ENCODE measurements at regions not wholly inside any gene's neighbourhood (a gene's known extent, or its start where the extent isn't known, plus 50 kb on each side); places are given as distances from the start of the nearest gene placed in this dataset.
A peak's percentile ranks its signal among the peaks of the same experiment; 100 is the strongest.
"Not testable (repeated sequence)": the region's sequence is repeated elsewhere in the genome, so short reads cannot be mapped to it uniquely, and the experiment has no call there.

DNA sequence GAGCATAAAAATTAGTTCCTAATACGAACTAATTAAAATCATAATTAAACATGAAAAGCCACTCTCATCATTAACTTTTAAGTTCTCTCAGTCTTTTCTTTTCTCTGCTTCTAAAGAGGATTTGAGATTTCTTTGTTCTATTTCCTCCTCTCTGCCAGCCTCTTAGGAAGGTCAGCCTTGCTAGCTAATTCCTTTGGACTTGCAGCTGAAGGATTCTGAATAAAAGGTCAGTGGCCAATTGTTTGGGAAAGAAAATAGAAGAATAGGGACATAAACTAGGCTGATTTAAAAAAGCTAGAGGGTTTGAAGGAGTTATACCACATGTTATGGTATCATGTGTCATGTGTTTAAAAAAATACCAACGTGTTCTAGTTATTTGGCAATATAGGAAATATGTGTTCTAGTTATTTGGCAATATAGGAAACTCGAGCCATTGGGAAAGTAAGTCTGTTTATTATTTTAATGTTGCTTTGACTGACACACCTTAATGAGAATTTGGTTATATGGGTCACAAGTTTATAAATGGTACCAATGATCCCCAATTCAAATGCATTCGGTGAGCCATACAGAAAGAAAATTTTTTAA lies 1668.7 kb upstream of the PCDH7 start:
- peak; percentile 52 for DNase-seq

DNA sequence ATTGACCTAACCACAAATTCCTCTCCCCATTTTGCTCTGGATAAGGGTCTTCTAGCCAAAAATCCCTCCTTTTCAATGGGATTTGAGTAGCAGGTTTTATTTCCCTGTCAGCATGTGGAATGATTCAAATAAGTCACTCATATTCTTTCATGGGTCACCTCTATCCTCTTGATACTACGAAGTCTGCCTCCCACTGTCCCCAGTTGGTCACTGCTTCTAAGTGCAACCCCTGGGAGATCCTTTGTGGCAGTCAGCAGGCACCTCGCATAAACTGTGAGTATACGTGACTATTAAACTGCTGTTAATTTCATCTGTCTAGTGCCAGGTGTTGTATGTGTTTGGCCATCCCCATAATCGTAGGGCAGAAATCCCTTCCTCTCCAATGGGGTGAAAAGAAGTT lies 1667.9 kb upstream of the PCDH7 start:
- DNase-seq = no peak

DNA sequence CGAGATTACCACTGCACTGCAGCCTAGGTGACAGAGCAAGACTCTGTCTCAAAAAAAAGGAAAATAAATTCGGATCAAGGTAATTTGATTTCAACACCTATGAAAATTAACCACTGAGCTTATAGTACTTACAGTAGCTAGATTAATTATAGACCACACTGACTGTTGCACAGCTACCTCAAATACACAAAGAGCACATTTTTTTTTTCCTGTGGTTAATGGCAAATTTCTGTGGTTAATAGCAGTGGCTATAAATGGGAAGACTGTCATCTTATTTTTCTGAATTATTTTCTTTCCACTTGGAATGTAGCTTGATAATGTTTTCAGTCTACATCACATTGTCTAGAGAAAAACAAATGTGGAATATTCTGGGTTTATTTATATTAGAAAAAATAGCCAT lies 1661.6 kb upstream of the PCDH7 start:
- DNase-seq = no peak

DNA sequence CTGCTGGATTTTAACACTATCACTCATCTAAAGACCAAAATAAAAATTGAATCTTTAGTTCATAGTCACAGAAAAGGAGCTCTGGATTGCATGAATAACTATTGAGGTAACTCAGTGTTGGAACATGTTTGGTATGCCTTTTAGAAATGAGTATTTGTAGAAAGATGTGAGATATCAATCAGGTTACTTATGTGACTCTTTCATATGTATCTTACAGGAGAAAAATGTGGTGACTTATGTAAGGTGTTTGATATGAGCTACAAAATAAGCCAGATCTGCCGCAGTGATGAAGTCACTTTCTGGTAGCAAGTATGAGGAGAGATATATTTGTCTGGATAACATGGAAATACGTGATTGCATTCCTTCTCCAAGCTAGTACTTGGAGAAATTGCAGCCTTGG lies 1653.3 kb upstream of the PCDH7 start:
- DNase-seq = no peak

DNA sequence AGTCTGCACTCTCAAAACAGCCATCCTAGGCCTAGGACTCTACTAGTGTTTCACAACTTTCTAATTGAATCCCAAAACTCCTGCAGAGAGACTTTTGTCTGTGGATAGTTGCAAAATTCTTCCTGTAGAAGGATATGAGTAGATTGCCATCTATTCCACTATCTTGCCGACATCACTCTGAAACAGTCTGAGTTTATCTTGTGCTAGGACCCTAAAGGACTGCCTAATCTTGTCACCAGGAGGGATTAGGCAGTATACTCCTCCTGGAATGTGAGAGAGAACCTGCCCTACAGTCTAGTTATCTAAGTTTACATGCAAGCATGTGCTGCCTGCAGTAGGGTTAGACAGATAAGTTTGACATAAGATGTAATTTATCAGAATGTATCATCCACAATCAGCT lies 1646.6 kb upstream of the PCDH7 start:
- DNase-seq = no peak

DNA sequence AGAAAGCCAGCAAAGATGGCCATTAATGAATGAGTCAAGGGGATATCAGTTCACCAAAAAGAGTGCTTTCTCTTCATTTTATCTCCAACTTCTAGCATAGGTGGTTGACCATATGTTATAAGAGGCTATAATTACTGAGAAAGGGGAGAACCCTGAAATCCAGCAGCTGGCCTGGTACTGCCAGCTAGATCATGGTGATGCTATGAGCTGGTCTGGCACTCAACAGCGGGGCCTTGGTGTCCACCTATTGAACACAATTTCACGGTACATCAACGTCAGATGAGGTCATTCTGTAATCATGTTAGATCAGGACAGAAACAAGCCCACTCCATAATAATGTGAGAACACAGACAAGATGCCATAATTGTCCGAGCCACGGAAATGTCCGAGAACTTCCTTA lies 1644.8 kb upstream of the PCDH7 start:
- no peak for DNase-seq

DNA sequence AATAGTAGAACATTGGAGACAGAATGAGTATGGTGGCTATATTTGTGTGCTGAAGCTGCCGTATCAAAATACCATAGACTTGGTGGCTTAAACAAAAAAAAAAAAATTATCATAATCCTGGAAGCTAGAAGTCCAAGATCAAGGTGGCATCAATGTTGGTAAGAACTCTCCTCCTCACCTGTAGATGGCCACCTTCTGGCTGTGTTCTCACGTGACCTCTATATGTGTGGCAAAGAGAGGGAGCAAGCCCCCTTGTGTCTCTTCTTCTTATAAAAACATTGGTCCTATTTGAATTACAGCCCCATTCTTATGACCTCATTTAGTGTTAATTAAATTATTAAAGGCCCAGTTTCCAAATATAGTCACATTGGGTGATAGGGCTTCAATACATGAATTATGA lies 1640.9 kb upstream of the PCDH7 start:
- no peak for DNase-seq

DNA sequence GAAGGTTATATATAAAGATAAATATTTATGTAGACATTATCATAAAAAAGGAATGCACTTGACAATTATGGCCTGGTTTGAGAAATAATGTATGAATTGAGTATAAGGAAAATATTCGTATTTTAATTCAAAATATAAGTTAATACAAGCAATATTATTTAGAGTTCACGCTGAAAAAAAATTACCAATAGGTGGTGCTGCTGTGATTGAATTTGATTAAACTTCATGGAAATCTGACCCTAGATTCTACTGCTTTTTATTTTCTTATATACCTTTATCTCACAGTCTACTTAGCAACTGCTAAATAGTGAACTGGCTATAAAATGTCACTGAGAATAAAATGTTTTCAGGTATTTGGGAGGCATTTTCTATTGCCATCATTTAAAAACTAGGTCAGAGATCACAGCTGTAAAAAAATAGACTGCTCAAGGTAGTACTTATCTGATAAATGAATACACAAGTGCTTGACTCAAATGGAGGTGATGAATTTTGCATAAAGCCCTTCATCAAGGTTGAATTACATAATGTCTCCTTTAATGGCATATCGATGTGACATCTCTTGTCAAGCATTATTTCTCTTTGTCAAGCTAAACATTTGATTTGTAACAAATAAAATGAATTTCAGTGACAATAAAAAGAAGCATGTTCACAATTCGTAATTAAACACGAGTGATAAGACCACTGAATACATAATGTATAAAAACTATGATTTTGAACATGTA lies 1638.8 kb upstream of the PCDH7 start:
- DNase-seq = peak; percentile 37

DNA sequence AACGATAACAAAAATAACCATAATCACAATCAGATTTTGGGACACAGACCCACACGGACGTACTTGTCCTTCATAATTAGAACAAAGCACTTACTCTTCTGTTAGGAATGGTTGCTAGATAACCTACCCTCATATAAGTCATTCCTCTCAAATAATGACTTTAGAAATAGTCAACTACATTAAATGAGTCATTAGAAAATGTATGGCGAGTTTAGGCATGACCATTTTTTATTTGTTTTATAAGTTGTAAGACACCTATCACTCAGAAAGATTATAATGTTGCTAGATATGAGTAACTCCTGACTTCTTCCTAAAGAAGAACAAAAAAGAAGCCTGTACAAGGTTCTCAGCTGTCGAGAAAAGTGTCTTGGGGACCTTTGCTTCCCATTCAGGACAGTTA lies 1637.5 kb upstream of the PCDH7 start:
- DNase-seq = no peak

DNA sequence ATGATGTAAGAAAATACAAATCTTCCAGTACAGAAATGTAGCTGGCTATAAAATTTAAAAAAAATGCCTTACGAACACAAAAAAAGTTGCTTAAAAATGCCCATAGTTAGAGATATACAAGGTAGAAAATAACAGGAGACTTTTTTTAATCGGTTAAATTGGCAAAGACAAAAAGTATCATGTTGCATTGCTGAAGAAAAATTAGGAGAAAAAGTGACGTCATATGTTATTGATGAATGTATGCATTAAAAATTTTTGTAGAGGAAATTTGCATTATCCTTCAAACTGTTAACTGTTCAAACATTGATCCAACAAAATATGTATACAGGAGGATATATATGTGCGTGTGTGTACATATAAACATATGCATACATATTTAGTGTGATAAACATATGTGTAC lies 1634.4 kb upstream of the PCDH7 start:
- no peak for DNase-seq

DNA sequence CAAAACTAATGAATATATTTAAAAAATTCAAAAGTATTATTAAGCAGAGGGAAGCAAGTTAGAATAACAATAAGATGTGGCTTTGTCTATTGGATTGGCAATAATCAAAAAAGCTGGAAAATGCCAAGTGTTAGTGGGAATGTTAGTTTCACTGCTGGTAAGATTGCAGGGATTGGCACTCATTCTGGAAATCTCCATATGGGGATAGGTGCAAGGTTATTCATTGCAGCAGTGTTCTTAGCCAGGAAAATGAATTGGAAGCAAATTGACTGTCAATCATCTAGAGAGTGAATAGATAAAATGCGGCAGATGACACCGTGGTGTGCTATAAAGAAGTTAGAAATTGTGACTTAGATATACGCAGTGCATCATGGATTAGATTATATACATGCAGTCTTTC lies 1615.5 kb upstream of the PCDH7 start:
- DNase-seq = no peak

DNA sequence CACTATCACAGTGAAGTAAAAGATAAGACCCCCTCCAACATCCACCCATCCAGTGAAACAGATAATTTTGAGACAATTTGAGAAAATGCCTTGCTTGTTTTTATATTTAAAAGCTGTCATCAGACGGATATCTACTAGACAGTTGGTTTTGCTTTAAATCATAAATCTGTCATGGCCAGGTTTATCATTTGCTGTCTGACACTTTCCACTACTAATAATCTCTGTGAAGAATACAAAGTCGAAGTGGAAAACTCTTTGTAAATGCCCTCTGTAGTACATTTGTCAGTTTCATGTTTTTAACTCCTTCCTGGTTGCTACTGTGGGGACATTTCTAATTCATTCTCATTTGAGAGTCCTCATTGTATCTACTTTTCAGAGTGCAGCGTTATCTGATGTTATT lies 1606.2 kb upstream of the PCDH7 start:
- DNase-seq = no peak

DNA sequence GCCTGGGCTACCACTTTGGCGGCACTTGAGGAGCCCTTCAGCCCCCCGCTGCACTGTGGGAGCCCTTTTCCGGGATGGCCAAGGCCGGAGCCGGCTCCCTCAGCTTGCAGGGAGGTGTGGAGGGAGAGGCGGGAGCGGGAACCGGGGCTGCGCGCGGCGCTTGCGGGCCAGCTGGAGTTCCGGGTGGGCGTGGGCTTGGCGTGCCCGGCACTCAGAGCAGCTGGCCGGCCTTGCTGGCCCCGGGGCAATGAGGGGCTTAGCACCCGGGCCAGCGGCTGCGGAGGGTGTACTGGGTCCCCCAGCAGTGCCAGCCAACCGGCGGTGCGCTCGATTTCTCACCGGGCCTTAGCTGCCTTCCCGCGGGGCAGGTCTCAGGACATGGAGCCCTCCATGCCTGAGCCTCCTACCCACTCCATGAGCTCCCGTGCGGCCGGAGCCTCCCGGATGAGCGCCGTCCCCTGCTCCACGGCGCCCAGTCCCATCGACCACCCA lies 1602.9 kb upstream of the PCDH7 start:
- not testable (repeated sequence) for DNase-seq

DNA sequence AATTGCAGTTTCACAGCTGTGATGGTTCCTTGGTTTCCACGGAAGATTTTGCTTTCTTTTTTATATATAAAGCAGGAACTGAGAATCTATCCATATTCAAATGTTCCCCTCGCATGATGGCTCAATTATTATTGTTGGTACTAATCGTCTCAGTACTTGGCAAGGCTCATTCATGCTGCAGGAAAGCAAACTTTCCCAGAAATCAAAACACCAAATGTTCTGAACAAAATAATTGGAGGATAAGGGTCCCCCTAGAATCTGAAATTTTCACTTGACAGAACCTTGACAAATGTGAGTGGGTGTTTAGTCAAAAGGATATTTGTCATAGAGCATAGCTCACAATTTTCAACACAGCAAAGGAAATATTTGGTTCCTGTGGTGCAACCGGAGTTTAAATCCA lies 1598.6 kb upstream of the PCDH7 start:
- DNase-seq = no peak

DNA sequence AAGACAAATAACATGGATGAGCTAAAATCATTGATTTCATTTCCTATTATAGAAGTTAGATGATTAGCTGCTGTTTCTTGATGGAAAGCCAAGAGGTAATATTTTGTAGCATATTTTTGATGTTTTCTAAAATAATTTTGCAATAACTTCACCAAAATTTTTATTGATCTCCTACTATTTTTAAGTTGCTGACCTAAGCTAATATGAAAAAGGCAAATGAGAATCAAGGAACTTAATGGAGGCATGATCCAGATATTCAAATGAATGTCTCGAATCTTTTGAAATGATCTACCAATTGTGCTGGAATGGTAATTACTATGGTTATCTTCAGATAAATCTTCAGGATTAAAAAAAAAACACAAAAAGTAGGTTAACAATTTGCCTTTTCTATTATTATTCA lies 1591.4 kb upstream of the PCDH7 start:
- no peak for DNase-seq

DNA sequence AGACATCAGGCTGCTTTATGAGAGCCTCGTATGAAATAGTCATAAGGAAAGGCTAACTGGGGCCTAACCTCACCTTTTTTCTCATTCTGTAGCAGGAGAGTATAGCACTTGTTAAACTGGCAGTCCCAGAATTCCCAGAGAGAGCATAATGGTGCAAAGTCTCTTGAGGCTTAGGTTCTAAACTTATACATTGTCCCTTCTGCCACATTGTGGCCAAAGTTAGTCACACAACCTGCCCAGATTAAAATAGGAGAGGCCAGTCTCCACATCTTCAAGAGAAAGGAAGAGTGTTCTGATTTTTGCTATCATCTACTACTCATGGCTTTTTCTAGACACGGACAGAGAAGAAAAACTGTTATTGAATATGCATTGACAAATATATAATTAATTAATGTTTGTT lies 1588.9 kb upstream of the PCDH7 start:
- no peak for DNase-seq

DNA sequence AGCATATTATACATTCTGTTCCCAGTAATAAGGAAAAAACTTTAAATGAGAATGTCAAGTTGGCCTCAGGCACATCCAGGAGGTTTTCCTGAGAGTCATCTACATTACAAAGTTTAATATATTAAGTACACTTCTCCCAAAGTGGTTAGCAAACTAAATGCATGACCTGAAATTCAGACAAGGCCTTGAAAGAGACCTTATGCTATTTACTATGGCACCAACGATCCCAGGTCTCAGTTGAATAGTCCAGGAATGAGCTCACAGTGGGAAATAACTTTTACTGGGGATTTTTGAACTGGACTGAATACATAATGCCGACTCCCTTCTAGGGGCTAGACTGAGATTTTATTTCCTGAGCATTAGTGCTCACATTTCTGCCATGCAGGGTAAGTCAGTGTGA lies 1577.5 kb upstream of the PCDH7 start:
- DNase-seq = no peak

DNA sequence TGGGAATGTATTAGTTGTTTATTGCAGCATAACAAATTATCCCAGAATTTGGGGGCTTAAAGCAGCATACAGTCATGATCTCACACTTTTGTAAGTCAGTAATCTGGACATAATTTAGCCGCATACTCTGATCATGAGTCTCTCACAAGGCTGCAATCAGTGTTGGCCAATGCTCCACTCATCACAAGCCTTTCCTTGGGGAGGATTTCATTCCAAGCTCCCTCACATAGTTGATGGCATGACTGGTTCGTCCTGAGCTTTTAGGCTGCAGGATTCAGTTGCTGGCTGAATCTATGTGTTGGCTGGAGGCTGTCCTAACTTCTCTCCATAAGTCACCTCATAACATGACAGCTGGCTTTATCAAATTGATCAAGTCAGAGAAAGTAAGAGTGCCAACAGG lies 1568.6 kb upstream of the PCDH7 start:
- no peak for DNase-seq

DNA sequence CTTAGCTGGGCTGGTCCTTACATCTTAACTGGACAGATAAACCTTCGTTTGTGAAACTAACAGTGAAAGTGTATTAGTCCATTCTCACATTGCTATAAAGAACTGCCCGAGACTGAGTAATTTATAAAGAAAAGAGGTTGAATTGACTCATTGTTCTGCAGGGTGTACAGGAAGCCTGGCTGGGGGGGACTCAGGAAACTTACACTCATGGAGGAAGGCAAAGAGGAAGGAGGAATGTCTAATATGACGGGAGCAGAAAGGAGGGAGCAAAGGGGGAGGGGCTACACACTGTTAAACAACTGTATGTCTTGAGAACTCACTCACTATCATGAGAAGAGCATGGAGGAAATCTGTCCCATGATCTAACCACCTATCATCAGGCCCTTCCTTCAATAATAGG lies 1566.5 kb upstream of the PCDH7 start:
- DNase-seq = no peak

DNA sequence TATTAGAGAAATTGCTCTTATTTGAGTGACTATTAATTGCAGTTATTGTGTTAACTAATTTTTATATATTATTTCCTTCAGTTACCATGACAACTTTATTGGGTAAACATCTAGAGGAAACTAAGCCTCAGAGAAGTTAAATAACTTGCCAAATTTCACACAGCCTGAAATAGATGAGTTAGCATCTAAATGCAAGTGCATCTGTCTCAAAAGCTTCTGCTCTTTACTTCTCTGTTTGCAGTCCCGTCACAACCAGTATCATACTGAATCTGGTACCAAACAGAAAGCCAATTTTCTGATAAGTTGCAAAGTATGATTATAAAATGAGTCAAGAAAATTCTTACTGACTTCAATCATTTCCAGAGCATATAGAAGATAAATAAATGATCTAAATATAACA lies 1544.9 kb upstream of the PCDH7 start:
- DNase-seq = no peak

DNA sequence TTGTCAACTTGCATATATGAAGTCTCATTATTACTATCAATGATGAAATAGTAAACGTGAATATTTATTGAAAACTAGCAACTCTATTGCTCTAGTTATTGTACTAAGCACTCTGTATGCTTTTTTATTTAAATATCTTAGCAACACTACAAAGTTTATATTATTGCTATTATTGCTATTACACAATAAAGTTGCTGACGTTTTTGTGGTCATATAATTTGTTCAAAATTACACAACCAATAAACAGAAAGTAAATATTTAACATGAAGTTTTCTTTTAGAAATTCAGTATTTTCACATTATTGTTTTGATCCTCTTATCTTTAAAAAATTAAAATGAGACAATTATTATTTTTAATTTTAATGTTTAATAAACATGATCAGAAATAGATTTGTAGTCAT lies 1521.1 kb upstream of the PCDH7 start:
- no peak for DNase-seq

DNA sequence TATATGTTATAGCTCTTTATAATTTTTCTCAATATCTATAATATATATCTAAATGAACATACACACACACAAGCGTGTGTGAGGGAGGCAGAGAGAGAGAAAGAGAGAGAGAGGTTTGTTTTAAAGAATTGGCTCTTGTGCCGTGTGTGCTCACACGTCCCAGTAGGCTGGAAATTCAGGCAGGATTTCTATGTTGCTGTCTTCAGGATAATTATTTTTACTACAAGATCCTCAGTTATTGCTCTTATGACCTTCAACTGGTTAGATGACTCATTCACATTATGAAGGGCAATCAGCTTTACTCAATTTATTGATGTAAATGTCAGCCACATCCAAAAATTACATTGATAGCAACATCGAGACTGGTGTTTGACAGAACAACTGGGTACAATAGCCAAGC lies 1520.7 kb upstream of the PCDH7 start:
- no peak for DNase-seq

DNA sequence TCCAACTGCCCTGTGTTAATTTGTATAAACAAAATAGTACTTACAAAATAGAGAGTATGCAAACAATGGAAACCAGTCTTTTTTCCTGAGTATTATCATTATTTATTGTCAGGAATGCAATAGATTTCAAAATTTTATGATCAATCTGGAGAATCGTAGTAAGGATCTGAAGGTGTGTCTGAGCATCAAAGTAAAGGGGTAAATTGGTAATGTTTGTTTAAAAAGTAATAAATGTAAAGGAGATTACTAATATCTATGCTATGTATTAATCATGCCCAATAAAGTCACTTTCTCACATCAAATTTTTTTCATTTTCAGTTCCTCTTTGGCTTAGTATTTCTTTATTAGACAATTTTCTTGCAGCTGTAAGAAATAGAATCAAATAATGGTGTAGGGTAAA lies 1507.1 kb upstream of the PCDH7 start:
- no peak for DNase-seq

DNA sequence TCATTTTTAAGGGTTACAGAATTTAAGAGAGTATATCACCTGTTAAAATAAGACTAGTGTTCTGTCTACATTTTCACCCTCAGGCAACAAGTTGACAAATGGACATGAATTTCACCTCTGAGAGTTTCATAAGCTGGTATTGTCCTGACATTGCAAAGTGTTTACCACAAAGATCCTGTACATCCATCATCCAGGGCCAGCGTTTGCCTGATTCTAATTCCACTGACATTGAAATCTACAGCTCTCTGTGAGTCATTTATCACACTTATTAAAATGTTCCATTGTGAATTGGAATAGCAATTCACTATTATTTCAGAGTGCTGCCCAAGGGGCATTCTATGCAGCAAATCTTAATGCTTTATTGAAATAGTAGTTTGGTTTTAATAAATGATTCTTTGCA lies 1499.4 kb upstream of the PCDH7 start:
- no peak for DNase-seq

DNA sequence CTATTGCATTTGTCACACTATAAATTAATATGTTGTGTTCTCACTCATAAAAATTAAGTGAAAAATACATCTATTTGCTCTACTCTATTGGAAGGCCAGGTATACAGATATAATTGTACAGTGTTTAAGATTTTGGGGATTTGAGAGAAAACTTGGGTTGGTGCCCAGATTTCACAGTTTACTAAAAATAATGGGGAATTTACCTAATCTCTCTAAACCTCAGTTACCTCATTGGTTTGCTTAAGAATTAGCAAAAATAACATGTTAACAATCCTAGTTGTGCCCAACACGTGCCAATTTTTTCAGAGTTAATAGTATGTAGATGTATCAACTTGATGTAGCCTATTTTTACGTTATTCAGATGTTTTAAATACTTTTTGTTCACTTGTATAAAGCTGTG lies 1495.3 kb upstream of the PCDH7 start:
- DNase-seq = peak; percentile 12

Data from eye (tissue), 1 donor.